Esophagus muscularis mucosa (tissue), 4 donors: ENCODE measurements at regions not wholly inside any gene's neighbourhood (a gene's known extent, or its start where the extent isn't known, plus 50 kb on each side); places are given as distances from the start of the nearest gene placed in this dataset.
A peak's percentile ranks its signal among the peaks of the same experiment; 100 is the strongest.

Experiments used
- DNase-seq: peaks from one replicate; pipeline ENCODE4 v3.0.0-alpha.2; 2017; ENCODE audit errors: extremely low spot score
- H3K27ac ChIP-seq, 4 donors: fragments of 200-600 bp; sonication (generic); replicated peaks in 1 of 4; 1 replicate in 3 of 4; 2 replicates in 1 of 4; pipeline ENCODE4 v1.5.1; 2016 to 2019; ENCODE audit warnings: mild to moderate bottlenecking in 1 of 4
- H3K27me3 ChIP-seq, 4 donors: fragments of 200-600 bp; sonication (generic); one replicate each; pipeline versions ENCODE4 v1.5.1 to v1.6.0; 2016 to 2019
- H3K36me3 ChIP-seq, 4 donors: fragments of 200-600 bp; sonication (generic); one replicate each; pipeline ENCODE4 v1.5.1; 2016 to 2019
- H3K4me1 ChIP-seq, 4 donors: fragments of 200-600 bp; sonication (generic); one replicate each; pipeline ENCODE4 v1.5.1; 2016 to 2019
- H3K4me3 ChIP-seq, 4 donors: fragments of 200-600 bp; sonication (generic); 1 replicate in 2 of 4; 2 replicates in 2 of 4; pipeline ENCODE4 v1.5.1; 2016 to 2019; ENCODE audit warnings: mild to moderate bottlenecking in 4 of 4, moderate library complexity in 1 of 4
- H3K9me3 ChIP-seq, 4 donors: fragments of 200-600 bp; sonication (generic); 1 replicate in 3 of 4; 2 replicates in 1 of 4; pipeline ENCODE4 v1.5.1; 2016 to 2019
- EP300 ChIP-seq: sonication (generic); formaldehyde crosslinking; IDR thresholded peaks from one replicate; pipeline ENCODE4 v1.6.1; 2017; ENCODE audit warnings: antibody characterized with exemption
- POLR2A ChIP-seq: fragments of 450-650 bp; IDR thresholded peaks from one replicate; pipeline ENCODE4 v1.6.1; 2017; ENCODE audit warnings: antibody characterized with exemption, moderate library complexity, mild to moderate bottlenecking, low read depth
- POLR2AphosphoS5 ChIP-seq, 2 donors: sonication (generic); formaldehyde crosslinking; IDR thresholded peaks; one replicate each; pipeline ENCODE4 v1.6.1; 2017; ENCODE audit warnings: antibody characterized with exemption in 2 of 2
- WGBS: methylation state at CpG from one replicate; pipeline ENCODE4 v1.1.5; 2018; 5-methylcytosine and 5-hydroxymethylcytosine counted together
- intact Hi-C: fragments of 100-400 bp; cut with DNase I; formaldehyde crosslinking; loops from one replicate; pipeline ENCODE4 v1.15.1; 2023
- TF ChIP-seq, protein P1 (sequence below), 3 experiments: fragments of 200-600 bp in 2 of 3; fragments of 450-650 bp in 1 of 3; sonication (generic) in 2 of 3; IDR thresholded peaks; one replicate each; pipeline ENCODE4 v1.5.1; 2017 to 2019; ENCODE audit warnings: antibody characterized with exemption in 3 of 3, mild to moderate bottlenecking in 2 of 3, moderate library complexity in 1 of 3

DNA sequence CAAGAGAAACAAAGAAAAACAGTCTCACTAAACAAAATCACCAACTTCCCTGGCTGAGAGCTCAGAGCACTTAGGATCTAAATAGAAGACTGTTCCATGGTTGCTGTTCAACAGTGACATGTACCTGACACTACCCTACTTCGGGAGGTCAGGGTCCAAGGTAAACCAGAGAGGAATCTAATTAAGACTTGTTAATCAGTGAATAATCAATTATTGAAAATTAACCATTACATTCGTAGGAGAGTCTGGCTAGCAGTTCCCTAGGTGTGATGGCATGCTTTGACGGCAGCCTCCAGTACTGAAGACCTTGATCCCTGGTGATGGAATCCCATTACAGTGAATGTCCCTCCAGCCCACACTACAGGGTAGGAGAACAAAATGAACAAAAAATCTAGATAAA, 154.0 kb upstream of the AFDN start:
- Histone ChIP-seq H3K27me3 (peaks cover 0 to 11% (median 0%) of the 10 kb centered on the region in 4 donors), H3K36me3 (no peaks in the 10 kb centered on the region), H3K4me1 (peaks cover 3 to 22% (median 18%) of the 10 kb centered on the region in 4 donors), H3K4me3 (no peak overlapping the region), H3K27ac (no peak overlapping the region), H3K9me3 (no peaks in the 10 kb centered on the region)
- intact Hi-C loops: no loop called here
- TF ChIP-seq POLR2A: no peak
- no peak for TF ChIP-seq EP300
- TF ChIP-seq POLR2AphosphoS5 (IDR thresholded peaks at IDR 0.05): no peak
- TF ChIP-seq, protein P1, sequence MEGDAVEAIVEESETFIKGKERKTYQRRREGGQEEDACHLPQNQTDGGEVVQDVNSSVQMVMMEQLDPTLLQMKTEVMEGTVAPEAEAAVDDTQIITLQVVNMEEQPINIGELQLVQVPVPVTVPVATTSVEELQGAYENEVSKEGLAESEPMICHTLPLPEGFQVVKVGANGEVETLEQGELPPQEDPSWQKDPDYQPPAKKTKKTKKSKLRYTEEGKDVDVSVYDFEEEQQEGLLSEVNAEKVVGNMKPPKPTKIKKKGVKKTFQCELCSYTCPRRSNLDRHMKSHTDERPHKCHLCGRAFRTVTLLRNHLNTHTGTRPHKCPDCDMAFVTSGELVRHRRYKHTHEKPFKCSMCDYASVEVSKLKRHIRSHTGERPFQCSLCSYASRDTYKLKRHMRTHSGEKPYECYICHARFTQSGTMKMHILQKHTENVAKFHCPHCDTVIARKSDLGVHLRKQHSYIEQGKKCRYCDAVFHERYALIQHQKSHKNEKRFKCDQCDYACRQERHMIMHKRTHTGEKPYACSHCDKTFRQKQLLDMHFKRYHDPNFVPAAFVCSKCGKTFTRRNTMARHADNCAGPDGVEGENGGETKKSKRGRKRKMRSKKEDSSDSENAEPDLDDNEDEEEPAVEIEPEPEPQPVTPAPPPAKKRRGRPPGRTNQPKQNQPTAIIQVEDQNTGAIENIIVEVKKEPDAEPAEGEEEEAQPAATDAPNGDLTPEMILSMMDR (IDR thresholded peaks at IDR 0.05): no peak
- WGBS: 89% methylated on average over 3 of the region's 3 CpGs
- no peak for DNase-seq

DNA sequence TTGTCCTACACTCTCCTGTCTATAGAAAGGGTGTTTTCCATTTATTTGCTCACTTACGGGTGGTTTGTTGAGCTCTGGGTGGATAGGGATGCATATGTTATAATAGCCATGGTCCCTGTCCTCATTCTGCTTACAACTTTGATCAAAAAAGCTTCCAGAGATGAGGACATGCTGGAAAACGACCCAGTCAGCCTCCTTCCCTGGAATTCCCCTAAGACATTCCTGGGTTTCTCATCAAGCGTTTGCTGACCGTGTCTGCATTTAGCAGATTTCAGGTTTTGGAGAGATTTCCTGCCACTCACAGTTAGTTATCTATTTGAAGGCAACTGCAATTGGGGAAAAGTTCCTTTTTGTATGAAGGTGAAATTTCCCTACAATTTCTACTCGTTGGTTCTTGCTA, 152.8 kb upstream of the AFDN start:
- no peak for DNase-seq
- Histone ChIP-seq H3K4me3 (no peak overlapping the region), H3K27ac (no peak overlapping the region), H3K9me3 (no peaks in the 10 kb centered on the region), H3K36me3 (no peaks in the 10 kb centered on the region), H3K27me3 (peaks cover 0 to 23% (median 6%) of the 10 kb centered on the region in 4 donors), H3K4me1 (peaks cover 15 to 34% (median 30%) of the 10 kb centered on the region in 4 donors)
- WGBS: 72% methylated on average over 4 of the region's 5 CpGs
- no peak for TF ChIP-seq EP300
- TF ChIP-seq POLR2A: no peak
- TF ChIP-seq, protein P1 (IDR thresholded peaks at IDR 0.05): no peak
- intact Hi-C loops: no loop called here

- H3K4me1 ChIP-seq: peaks cover 17 to 36% (median 31%) of the 10 kb centered on the region in 4 donors
- 96% methylated on average over 7 of the region's 7 CpGs for WGBS
- intact Hi-C loops: no loop called here
These were observed 152.2 kb upstream of the AFDN start for GRCh38 chr6:167674486-167674885.

GRCh38 chr6:167676000-167676665, 150.6 kb upstream of the AFDN start:
- TF ChIP-seq EP300 (no peak), POLR2AphosphoS5 (IDR thresholded peaks at IDR 0.05) (peak; percentile 38 to 58)
- DNase-seq: no peak
- Histone ChIP-seq H3K9me3 (no peaks in the 10 kb centered on the region), H3K4me1 (peaks cover 17 to 36% (median 31%) of the 10 kb centered on the region in 4 donors), H3K27me3 (peaks cover 0 to 32% (median 6%) of the 10 kb centered on the region in 4 donors), H3K27ac (peak overlapping the region in 1 of 4 donors; percentile 18), H3K4me3 (no peak overlapping the region), H3K36me3 (no peaks in the 10 kb centered on the region)
- 80% methylated on average over 20 of the region's 20 CpGs for WGBS
- intact Hi-C loops: no loop called here

More at GRCh38 chr6:167674486-167674885, 152.2 kb upstream of the AFDN start:
- DNase-seq: no peak
- Histone ChIP-seq H3K27me3 (peaks cover 0 to 25% (median 6%) of the 10 kb centered on the region in 4 donors), H3K36me3 (no peaks in the 10 kb centered on the region), H3K9me3 (no peaks in the 10 kb centered on the region), H3K4me3 (no peak overlapping the region), H3K27ac (no peak overlapping the region)
- TF ChIP-seq EP300: no peak
- no peak for TF ChIP-seq POLR2A
- TF ChIP-seq, protein P1 (IDR thresholded peaks at IDR 0.05): no peak
- TF ChIP-seq POLR2AphosphoS5 (IDR thresholded peaks at IDR 0.05): no peak

GRCh38 chr6:167676666-167677421, 149.9 kb upstream of the AFDN start:
- H3K9me3 ChIP-seq: no peaks in the 10 kb centered on the region
- intact Hi-C loops: no loop called here
- WGBS: 72% methylated on average over 12 of the region's 12 CpGs
- peak overlapping the region in 1 of 4 donors; percentile 18 for H3K27ac ChIP-seq
- no peaks in the 10 kb centered on the region for H3K36me3 ChIP-seq
- peaks cover 17 to 39% (median 34%) of the 10 kb centered on the region in 4 donors for H3K4me1 ChIP-seq
- peaks cover 0 to 32% (median 6%) of the 10 kb centered on the region in 4 donors for H3K27me3 ChIP-seq
- TF ChIP-seq, protein P1 (IDR thresholded peaks at IDR 0.05): no peak
- no peak for TF ChIP-seq POLR2A
- TF ChIP-seq POLR2AphosphoS5 (IDR thresholded peaks at IDR 0.05): no peak
- no peak for TF ChIP-seq EP300
- H3K4me3 ChIP-seq: no peak overlapping the region
- DNase-seq: no peak
